SK-N-SH treated with all-trans-retinoic acid at 6 μM for 48 hours (cell line): ENCODE measurements at regions not wholly inside any gene's neighbourhood (a gene's known extent, or its start where the extent isn't known, plus 50 kb on each side); places are given as distances from the start of the nearest gene placed in this dataset.

ENCODE experiments used
- RARB ChIP-seq: fragments of 250-450 bp; sonication (Bioruptor Pico); IDR thresholded peaks from 2 replicates; pipeline ENCODE4 v1.8.0; 2021; ENCODE audit warnings: mild to moderate bottlenecking, moderate library complexity
- ZFP3 ChIP-seq: fragments of 250-450 bp; sonication (Bioruptor Pico); IDR thresholded peaks from 2 replicates; pipeline ENCODE4 v1.5.0; 2020; ENCODE audit warnings: mild to moderate bottlenecking, moderate library complexity
- ZFP30 ChIP-seq: fragments of 450-650 bp; formaldehyde crosslinking; IDR thresholded peaks from 2 replicates; pipeline ENCODE4 v1.5.0; 2022; ENCODE audit warnings: mild to moderate bottlenecking, moderate library complexity

DNA sequence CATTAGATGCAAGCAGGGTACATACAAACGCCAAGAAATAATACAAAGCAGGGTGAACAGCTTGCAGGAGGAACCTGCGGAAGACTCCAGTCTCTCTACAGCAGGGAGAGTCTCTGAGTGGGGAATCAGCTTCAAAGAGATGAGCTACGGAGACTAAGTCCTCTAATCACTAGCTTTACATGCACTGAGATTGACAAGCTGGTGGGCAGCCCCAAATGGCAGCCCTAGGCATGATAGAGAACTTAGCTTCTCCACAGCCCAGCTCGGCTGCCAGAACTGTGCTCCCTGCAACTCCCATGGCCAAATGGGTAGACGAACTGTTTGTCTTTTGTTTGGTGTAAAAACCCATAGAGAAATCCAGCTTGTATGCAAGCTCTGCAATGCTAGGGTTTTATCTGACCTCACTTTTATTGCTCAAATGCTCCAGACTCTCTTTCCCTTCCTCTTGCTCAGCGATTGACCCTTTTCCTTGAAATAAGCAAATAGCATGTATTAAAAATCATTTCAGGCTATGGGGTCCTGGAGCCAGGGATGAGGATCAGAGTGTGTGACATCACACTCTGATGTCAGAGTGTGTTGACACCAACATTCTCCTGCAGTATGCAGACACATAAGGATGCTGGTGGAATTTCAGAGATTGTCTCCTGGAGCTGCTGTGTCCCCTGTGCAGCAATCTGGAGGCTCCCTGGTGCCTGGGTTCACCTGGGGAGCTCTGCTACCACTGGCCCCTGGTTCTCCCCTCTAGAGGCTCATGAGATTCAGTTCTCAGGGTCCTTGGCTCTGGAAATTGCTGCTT is 238.5 kb downstream of the TTLL7 start:
- TF ChIP-seq ZFP30 (CRISPR knock-in tag) (no peak), RARB (CRISPR knock-in tag) (no peak), ZFP3 (CRISPR knock-in tag) (no peak)
